ENCODE measurements at regions not wholly inside any gene's neighbourhood (a gene's known extent, or its start where the extent isn't known, plus 50 kb on each side); places are given as distances from the start of the nearest gene placed in this dataset.

DNA sequence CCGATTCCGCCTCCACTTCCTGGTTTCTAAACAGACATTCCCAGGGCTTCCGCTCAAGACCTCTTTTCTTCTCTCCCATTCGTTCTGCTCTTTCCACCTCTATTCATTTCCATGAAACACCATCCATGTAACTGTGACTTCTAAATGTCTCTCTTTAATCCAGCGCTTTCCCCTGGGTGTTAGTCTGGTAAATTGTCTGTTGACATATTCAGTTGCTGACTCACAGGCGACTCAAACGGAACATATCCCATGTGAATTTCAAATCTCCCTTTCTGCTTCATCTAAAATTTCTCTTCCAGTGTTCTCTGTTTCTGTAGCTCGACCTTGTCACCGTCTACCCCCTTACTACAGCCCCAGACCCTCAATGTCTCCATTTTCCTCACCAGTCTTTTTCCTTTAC, 119.1 kb downstream of the PFKFB3 start:
- no peak overlapping the region for H3K27ac Mint-ChIP-seq
- H3K9me3 Mint-ChIP-seq (ENCODE audit: low read depth), result no peaks in the 10 kb centered on the region
- no peaks in the 10 kb centered on the region for H3K27me3 Mint-ChIP-seq
- no peak overlapping the region for H3K4me3 Mint-ChIP-seq (ENCODE audit: low read depth)
- no peaks in the 10 kb centered on the region for H3K4me1 Mint-ChIP-seq (ENCODE audit: low read depth)
- peaks cover 2% of the 10 kb centered on the region for H3K36me3 Mint-ChIP-seq (ENCODE audit: insufficient read depth)
- no peak for DNase-seq (ENCODE audit: low spot score, unreplicated experiment)
- no peak for TF ChIP-seq CTCF (IDR thresholded peaks at IDR 0.05; ENCODE audit: unreplicated experiment)

DNA sequence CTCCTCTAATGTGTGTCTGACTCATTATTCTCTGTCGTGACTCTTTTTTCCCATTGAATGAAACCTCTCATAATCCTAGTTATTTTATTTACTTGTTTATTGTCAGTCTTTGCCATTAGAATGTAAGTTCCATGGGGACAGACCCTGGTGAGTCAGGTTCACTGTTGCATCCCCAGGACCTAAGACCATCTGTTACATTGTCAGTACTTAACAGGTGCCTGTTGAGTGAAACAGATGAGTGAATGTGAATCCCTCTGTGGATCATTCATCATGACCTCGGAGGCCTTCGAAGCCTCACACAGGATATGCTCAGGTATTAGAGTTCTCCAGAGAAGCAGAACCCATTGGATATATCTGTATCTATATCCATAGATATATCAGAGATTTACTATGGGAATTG, 120.1 kb downstream of the PFKFB3 start:
- Mint-ChIP-seq H3K27ac (no peak overlapping the region), H3K4me1 (ENCODE audit: low read depth) (no peaks in the 10 kb centered on the region), H3K36me3 (ENCODE audit: insufficient read depth) (peaks cover 2% of the 10 kb centered on the region), H3K4me3 (ENCODE audit: low read depth) (no peak overlapping the region), H3K9me3 (ENCODE audit: low read depth) (no peaks in the 10 kb centered on the region), H3K27me3 (no peaks in the 10 kb centered on the region)
- TF ChIP-seq CTCF (IDR thresholded peaks at IDR 0.05; ENCODE audit: unreplicated experiment), result no peak
- DNase-seq (ENCODE audit: low spot score, unreplicated experiment), result no peak

GRCh38 chr10:6327961-6328698, 125.4 kb downstream of the PFKFB3 start:
- H3K36me3 Mint-ChIP-seq (ENCODE audit: insufficient read depth), result peaks cover 2% of the 10 kb centered on the region
- no peak overlapping the region for H3K4me3 Mint-ChIP-seq (ENCODE audit: low read depth)
- no peak overlapping the region for H3K27ac Mint-ChIP-seq
- H3K4me1 Mint-ChIP-seq (ENCODE audit: low read depth), result no peaks in the 10 kb centered on the region
- DNase-seq (ENCODE audit: low spot score, unreplicated experiment), result no peak
- peaks cover 6% of the 10 kb centered on the region for H3K9me3 Mint-ChIP-seq (ENCODE audit: low read depth)
- no peak for TF ChIP-seq CTCF (IDR thresholded peaks at IDR 0.05; ENCODE audit: unreplicated experiment)
- no peaks in the 10 kb centered on the region for H3K27me3 Mint-ChIP-seq

DNA sequence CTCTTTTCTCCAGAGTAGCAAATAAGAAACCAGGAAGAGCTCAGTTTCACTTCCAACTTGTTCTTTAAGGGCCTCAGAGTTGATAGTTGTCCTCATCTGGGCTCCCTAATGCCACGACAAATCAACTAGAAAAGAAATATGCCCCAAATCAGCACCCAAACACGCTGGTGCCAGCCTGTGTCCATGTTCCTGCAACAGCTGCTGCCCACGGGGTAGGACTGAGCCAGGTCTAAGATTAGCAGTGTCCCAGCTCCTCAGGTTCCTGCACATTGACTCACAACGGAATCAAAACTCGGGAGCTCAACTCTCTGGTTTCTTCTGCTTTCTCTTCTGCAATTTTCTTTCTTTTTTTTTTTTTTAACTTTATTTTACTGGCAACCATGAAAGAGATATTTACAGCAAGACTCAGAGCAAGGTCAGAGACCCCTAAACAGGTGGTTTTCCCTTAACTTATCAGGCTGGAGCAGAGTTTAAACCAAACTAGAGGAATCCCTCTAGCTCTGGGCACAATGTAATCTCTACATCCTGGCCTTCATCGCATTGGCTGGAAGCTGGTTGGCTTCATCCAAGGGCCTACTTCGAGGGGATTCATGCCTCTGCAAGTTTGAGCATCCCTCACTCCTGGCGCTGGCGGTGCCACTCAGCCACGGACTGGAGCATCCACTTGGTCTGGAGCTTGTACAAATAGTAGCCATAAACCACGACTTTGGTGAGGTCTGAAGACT, 126.1 kb downstream of the PFKFB3 start:
- peaks cover 11% of the 10 kb centered on the region for H3K9me3 Mint-ChIP-seq (ENCODE audit: low read depth)
- no peak for DNase-seq (ENCODE audit: low spot score, unreplicated experiment)
- no peak overlapping the region for H3K4me3 Mint-ChIP-seq (ENCODE audit: low read depth)
- no peak for TF ChIP-seq CTCF (IDR thresholded peaks at IDR 0.05; ENCODE audit: unreplicated experiment)
- H3K4me1 Mint-ChIP-seq (ENCODE audit: low read depth), result no peaks in the 10 kb centered on the region
- H3K27ac Mint-ChIP-seq, result no peak overlapping the region
- H3K27me3 Mint-ChIP-seq, result no peaks in the 10 kb centered on the region
- peaks cover 5% of the 10 kb centered on the region for H3K36me3 Mint-ChIP-seq (ENCODE audit: insufficient read depth)

GRCh38 chr10:6333086-6333485, 130.4 kb downstream of the PFKFB3 start:
- Mint-ChIP-seq H3K36me3 (ENCODE audit: insufficient read depth) (peaks cover 6% of the 10 kb centered on the region), H3K4me3 (ENCODE audit: low read depth) (no peak overlapping the region), H3K4me1 (ENCODE audit: low read depth) (no peaks in the 10 kb centered on the region), H3K27ac (no peak overlapping the region), H3K27me3 (no peaks in the 10 kb centered on the region), H3K9me3 (ENCODE audit: low read depth) (peaks cover 11% of the 10 kb centered on the region)
- no peak for DNase-seq (ENCODE audit: low spot score, unreplicated experiment)
- no peak for TF ChIP-seq CTCF (IDR thresholded peaks at IDR 0.05; ENCODE audit: unreplicated experiment)

All from progenitor cell of endocrine pancreas (in vitro differentiated cells).